Fibroblast of skin of back (primary cell): ENCODE measurements at regions not wholly inside any gene's neighbourhood (a gene's known extent, or its start where the extent isn't known, plus 50 kb on each side); places are given as distances from the start of the nearest gene placed in this dataset.
"Not testable (repeated sequence)": the region's sequence is repeated elsewhere in the genome, so short reads cannot be mapped to it uniquely, and the experiment has no call there.

Experiments used
- DNase-seq: peaks from one replicate; pipeline ENCODE4 v3.0.0-alpha.2; 2013

- no peak for DNase-seq
These were observed 177.4 kb downstream of the SQOR start for GRCh38 chr15:45812200-45812599.

- DNase-seq: not testable (repeated sequence)
These were observed 182.7 kb downstream of the SQOR start for GRCh38 chr15:45817578-45817977.

- no peak for DNase-seq
These were observed 186.6 kb downstream of the SQOR start for GRCh38 chr15:45821390-45821789.

GRCh38 chr15:45822968-45823367 lies 188.1 kb downstream of the SQOR start:
- DNase-seq: not testable (repeated sequence)

GRCh38 chr15:45827275-45827674 lies 192.4 kb downstream of the SQOR start:
- no peak for DNase-seq

- DNase-seq: no peak
These were observed 192.9 kb downstream of the SQOR start for GRCh38 chr15:45827766-45828165.

GRCh38 chr15:45829336-45830153 lies 194.7 kb downstream of the SQOR start:
- no peak for DNase-seq

- no peak for DNase-seq
These were observed 197.0 kb downstream of the SQOR start for GRCh38 chr15:45831787-45832186.

- no peak for DNase-seq
These were observed 199.8 kb downstream of the SQOR start for GRCh38 chr15:45834622-45835021.

- DNase-seq: no peak
These were observed 207.3 kb downstream of the SQOR start for GRCh38 chr15:45842151-45842550.

- DNase-seq: no peak
These were observed 212.8 kb downstream of the SQOR start for GRCh38 chr15:45847645-45848044.

- no peak for DNase-seq
These were observed 214.3 kb downstream of the SQOR start for GRCh38 chr15:45849136-45849535.

- DNase-seq: no peak
These were observed 219.8 kb downstream of the SQOR start for GRCh38 chr15:45854455-45855202.

- DNase-seq: no peak
These were observed 220.5 kb downstream of the SQOR start for GRCh38 chr15:45855210-45855906.

- DNase-seq: no peak
These were observed 221.2 kb downstream of the SQOR start for GRCh38 chr15:45855907-45856579.

- DNase-seq: no peak
These were observed 222.5 kb downstream of the SQOR start for GRCh38 chr15:45857291-45857690.

- no peak for DNase-seq
These were observed 223.7 kb downstream of the SQOR start for GRCh38 chr15:45858491-45858890.

GRCh38 chr15:45862034-45862433 lies 227.2 kb downstream of the SQOR start:
- no peak for DNase-seq

GRCh38 chr15:45863881-45864580 lies 229.2 kb downstream of the SQOR start:
- no peak for DNase-seq

GRCh38 chr15:45866616-45867015 lies 231.8 kb downstream of the SQOR start:
- DNase-seq: no peak

GRCh38 chr15:45867281-45867680 lies 232.5 kb downstream of the SQOR start:
- DNase-seq: no peak

GRCh38 chr15:45868109-45868691 lies 233.4 kb downstream of the SQOR start:
- DNase-seq: no peak
